Mesendoderm (in vitro differentiated cells): ENCODE measurements at regions not wholly inside any gene's neighbourhood (a gene's known extent, or its start where the extent isn't known, plus 50 kb on each side); places are given as distances from the start of the nearest gene placed in this dataset.

Experiments
- DNase-seq: peaks from one replicate; pipeline ENCODE4 v3.0.0; 2013
- H2AK5ac ChIP-seq: 2 replicates; pipeline ENCODE4 v1.6.1; 2013; ENCODE audit warnings: low read length, inconsistent platforms
- H2BK120ac ChIP-seq: 2 replicates; pipeline ENCODE4 v1.6.1; 2013; ENCODE audit warnings: low read depth, mild to moderate bottlenecking, low read length, moderate library complexity, mixed read lengths
- H2BK15ac ChIP-seq: replicated peaks from 2 replicates; pipeline ENCODE4 v1.6.1; 2013; ENCODE audit warnings: low read depth, mild to moderate bottlenecking, moderate library complexity
- H2BK5ac ChIP-seq: 2 replicates; pipeline ENCODE4 v1.6.1; 2013; ENCODE audit warnings: low read length, inconsistent platforms
- H3K18ac ChIP-seq: 2 replicates; pipeline ENCODE4 v1.6.1; 2013; ENCODE audit warnings: mild to moderate bottlenecking, low read length, mixed read lengths
- H3K23ac ChIP-seq: one replicate; pipeline ENCODE4 v1.6.1; 2013; ENCODE audit warnings: low read length
- H3K27ac ChIP-seq: 2 replicates; pipeline ENCODE4 v1.5.1; 2013; ENCODE audit warnings: low read depth, mild to moderate bottlenecking, inconsistent platforms, low read length, moderate library complexity
- H3K27me3 ChIP-seq: 2 replicates; pipeline ENCODE4 v1.6.1; 2013; ENCODE audit warnings: low read length, control low read depth, mild to moderate bottlenecking, inconsistent platforms; ENCODE audit not compliant: insufficient read depth, poor library complexity
- H3K36me3 ChIP-seq: 2 replicates; pipeline ENCODE4 v1.6.1; 2013; ENCODE audit warnings: low read length, inconsistent platforms; ENCODE audit not compliant: control insufficient read depth, insufficient read depth
- H3K4ac ChIP-seq: one replicate; pipeline ENCODE4 v1.6.1; 2013; ENCODE audit warnings: low read depth, mild to moderate bottlenecking, low read length, moderate library complexity
- H3K4me1 ChIP-seq: 2 replicates; pipeline ENCODE4 v1.6.1; 2013; ENCODE audit warnings: low read depth, low read length, inconsistent platforms; ENCODE audit not compliant: control insufficient read depth
- H3K4me2 ChIP-seq: 2 replicates; pipeline ENCODE4 v1.6.1; 2013; ENCODE audit warnings: low read length
- H3K4me3 ChIP-seq: 2 replicates; pipeline ENCODE4 v1.5.1; 2013; ENCODE audit warnings: mild to moderate bottlenecking, low read length
- H3K56ac ChIP-seq: one replicate; pipeline ENCODE4 v1.6.1; 2013; ENCODE audit warnings: low read length
- H3K79me1 ChIP-seq: 2 replicates; pipeline ENCODE4 v1.6.1; 2013; ENCODE audit warnings: low read length, inconsistent platforms
- H3K79me2 ChIP-seq: 2 replicates; pipeline ENCODE4 v1.6.1; 2013; ENCODE audit warnings: mild to moderate bottlenecking, low read length; ENCODE audit not compliant: control insufficient read depth, insufficient read depth
- H3K9ac ChIP-seq: 2 replicates; pipeline ENCODE4 v1.6.1; 2013; ENCODE audit warnings: low read length, inconsistent platforms
- H4K5ac ChIP-seq: one replicate; pipeline ENCODE4 v1.6.1; 2013; ENCODE audit warnings: low read length
- H4K8ac ChIP-seq: one replicate; pipeline ENCODE4 v1.6.1; 2013; ENCODE audit warnings: low read depth, mild to moderate bottlenecking, control low read depth, low read length, moderate library complexity
- WGBS: extraction: QIAGEN DNeasy Blood & Tissue Kit; methylation state at CpG from one replicate; pipeline ENCODE4 v1.1.7; 2013; ENCODE audit warnings: low lambda C conversion rate, missing lambda C conversion rate; ENCODE audit not compliant: insufficient coverage; ENCODE audit errors: extremely low coverage; 5-methylcytosine and 5-hydroxymethylcytosine counted together

DNA sequence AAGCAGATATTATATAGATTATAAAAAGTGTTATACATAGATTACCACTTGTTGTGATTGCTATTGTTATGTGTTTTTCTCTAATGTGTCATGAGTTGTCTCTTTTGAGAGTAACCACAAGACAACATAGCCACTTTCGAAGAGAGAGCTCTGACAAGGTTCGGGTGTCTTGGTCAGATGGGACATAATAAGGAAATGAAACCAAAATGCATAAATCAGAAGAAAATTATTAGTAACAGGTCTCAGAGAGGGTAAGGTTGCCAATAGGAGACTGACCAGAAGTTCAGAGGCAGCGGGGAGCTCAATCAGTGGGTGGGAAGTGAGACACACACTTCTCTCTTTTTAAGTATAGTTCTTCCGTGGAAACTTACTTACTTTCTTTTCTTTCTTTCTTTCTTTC, 639.2 kb upstream of the POT1 start:
- Histone ChIP-seq H3K4ac (no peak overlapping the region), H3K27ac (no peak overlapping the region), H4K8ac (no peak overlapping the region), H3K56ac (no peak overlapping the region), H3K9ac (no peak overlapping the region), H3K79me1 (no peaks in the 10 kb centered on the region), H3K79me2 (no peaks in the 10 kb centered on the region), H3K4me2 (no peak overlapping the region), H2BK120ac (no peak overlapping the region), H2AK5ac (no peak overlapping the region), H3K4me3 (no peak overlapping the region), H2BK15ac (no peak overlapping the region), H3K23ac (no peak overlapping the region), H3K27me3 (no peaks in the 10 kb centered on the region), H3K18ac (no peak overlapping the region), H2BK5ac (no peak overlapping the region), H3K4me1 (no peaks in the 10 kb centered on the region), H4K5ac (no peak overlapping the region), H3K36me3 (no peaks in the 10 kb centered on the region)
- no peak for DNase-seq
- no CpG with 5 or more reads among the region's 4 CpGs for WGBS

DNA sequence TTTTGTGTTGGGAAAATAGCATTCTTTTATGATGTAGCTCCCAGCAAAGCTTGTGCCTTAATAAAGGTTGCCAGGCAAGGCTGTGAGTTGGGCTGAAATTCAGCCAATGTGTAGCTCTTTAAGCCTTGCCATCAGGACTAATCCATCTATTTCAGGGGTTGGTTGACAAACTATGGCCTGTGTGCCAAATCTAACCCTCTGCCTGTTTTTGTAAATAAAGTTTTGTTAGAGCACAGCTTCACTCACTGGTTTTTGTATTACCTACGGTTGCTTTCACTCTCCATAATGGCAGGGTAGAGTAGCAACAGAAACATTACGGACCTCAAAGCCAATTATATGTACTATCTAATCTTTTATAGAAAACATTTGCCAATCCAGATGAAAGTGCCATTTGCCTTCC, 638.1 kb upstream of the POT1 start:
- H3K36me3 ChIP-seq: no peaks in the 10 kb centered on the region
- H4K8ac ChIP-seq: no peak overlapping the region
- H2BK120ac ChIP-seq: no peak overlapping the region
- H3K56ac ChIP-seq: no peak overlapping the region
- no peak overlapping the region for H2AK5ac ChIP-seq
- H3K27me3 ChIP-seq: no peaks in the 10 kb centered on the region
- no peak overlapping the region for H2BK15ac ChIP-seq
- no peak overlapping the region for H3K23ac ChIP-seq
- no peaks in the 10 kb centered on the region for H3K79me2 ChIP-seq
- no peak overlapping the region for H3K4ac ChIP-seq
- no peak for DNase-seq
- H4K5ac ChIP-seq: no peak overlapping the region
- no peak overlapping the region for H3K4me3 ChIP-seq
- H3K4me1 ChIP-seq: no peaks in the 10 kb centered on the region
- no peak overlapping the region for H2BK5ac ChIP-seq
- no peak overlapping the region for H3K18ac ChIP-seq
- no peak overlapping the region for H3K27ac ChIP-seq
- WGBS: no CpG with 5 or more reads among the region's 2 CpGs
- H3K9ac ChIP-seq: no peak overlapping the region
- no peak overlapping the region for H3K4me2 ChIP-seq
- no peaks in the 10 kb centered on the region for H3K79me1 ChIP-seq

DNA sequence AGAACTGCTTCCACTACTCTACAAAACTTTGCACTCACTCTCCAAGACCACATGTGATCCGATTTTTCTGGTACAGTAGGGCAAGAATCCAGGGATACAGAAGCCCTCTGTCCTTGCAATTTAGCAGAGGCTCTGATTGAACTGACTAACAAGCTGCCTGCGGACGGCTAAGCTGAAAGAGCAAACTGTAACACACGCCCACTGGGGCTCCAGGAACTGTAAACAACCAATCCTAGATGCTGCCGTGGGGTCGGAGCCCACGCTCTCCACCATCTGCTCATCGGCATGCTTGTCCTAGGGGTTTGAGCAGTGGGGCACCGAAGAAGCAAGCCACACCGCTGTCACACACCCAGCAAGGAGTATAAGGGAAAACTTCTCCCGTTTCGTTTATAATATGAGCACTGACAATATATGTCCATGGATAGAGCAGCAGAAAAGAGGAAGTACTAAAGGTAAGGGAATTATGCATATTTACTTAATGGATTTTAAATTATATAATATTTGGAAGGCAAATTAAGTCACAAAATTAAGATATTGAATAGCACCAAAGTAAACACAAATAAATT, 634.4 kb upstream of the POT1 start:
- Histone ChIP-seq H3K36me3 (no peaks in the 10 kb centered on the region), H3K4me2 (no peak overlapping the region), H3K27me3 (no peaks in the 10 kb centered on the region), H3K23ac (no peak overlapping the region), H3K79me2 (no peaks in the 10 kb centered on the region), H2BK15ac (no peak overlapping the region), H3K18ac (no peak overlapping the region), H3K27ac (no peak overlapping the region), H2BK120ac (no peak overlapping the region), H3K79me1 (no peaks in the 10 kb centered on the region), H2AK5ac (no peak overlapping the region), H3K4ac (no peak overlapping the region), H3K4me1 (no peaks in the 10 kb centered on the region), H3K9ac (no peak overlapping the region), H3K56ac (no peak overlapping the region), H2BK5ac (no peak overlapping the region), H3K4me3 (no peak overlapping the region), H4K5ac (no peak overlapping the region), H4K8ac (no peak overlapping the region)
- WGBS: no CpG with 5 or more reads among the region's 12 CpGs
- DNase-seq: peak; percentile 16

DNA sequence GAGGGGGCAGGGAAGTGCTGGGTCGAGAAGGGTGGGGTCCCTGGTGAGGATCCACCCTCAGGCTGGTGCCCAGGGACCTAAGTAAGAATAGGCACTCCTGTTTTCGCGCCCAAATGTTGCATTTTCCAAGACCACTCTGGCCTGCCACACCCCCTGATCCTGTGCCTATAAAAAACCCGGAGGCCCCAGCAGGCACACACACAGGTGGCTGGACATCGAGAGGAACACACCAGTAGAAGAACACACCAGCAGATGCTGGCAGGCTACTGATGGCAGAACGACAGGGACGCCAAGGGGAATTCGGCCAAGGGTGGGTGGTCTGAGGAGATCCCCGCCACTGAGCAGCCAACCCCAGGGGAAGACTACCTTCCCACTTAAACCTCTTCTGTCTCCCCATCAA, 633.9 kb upstream of the POT1 start:
- no peak overlapping the region for H3K4ac ChIP-seq
- WGBS: no CpG with 5 or more reads among the region's 9 CpGs
- no peaks in the 10 kb centered on the region for H3K79me2 ChIP-seq
- H3K23ac ChIP-seq: no peak overlapping the region
- H4K8ac ChIP-seq: no peak overlapping the region
- H2BK15ac ChIP-seq: no peak overlapping the region
- no peaks in the 10 kb centered on the region for H3K79me1 ChIP-seq
- no peak overlapping the region for H3K18ac ChIP-seq
- H2BK5ac ChIP-seq: no peak overlapping the region
- H3K27me3 ChIP-seq: no peaks in the 10 kb centered on the region
- no peak for DNase-seq
- H3K4me2 ChIP-seq: no peak overlapping the region
- H3K56ac ChIP-seq: no peak overlapping the region
- H3K9ac ChIP-seq: no peak overlapping the region
- H3K36me3 ChIP-seq: no peaks in the 10 kb centered on the region
- no peak overlapping the region for H2AK5ac ChIP-seq
- no peak overlapping the region for H3K27ac ChIP-seq
- H2BK120ac ChIP-seq: no peak overlapping the region
- H4K5ac ChIP-seq: no peak overlapping the region
- H3K4me1 ChIP-seq: no peaks in the 10 kb centered on the region
- no peak overlapping the region for H3K4me3 ChIP-seq

DNA sequence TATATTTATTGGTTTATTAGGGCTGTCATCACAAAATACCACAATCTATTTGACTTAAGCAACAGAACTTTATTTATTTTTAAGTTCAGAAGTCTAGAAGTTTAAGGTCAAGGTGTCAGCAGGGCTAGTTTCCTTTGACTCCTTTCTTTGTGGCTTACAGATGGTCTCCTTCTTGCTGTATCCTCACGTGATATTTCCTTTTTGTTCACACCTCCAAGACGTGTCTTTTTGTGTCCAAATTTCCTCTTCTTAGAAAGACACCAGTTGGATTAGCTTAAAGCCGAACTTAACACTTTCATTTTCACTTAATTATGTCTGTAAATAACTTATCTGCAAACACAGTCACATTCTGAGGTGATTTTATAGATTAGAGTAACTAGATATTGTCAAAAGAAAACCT, 631.4 kb upstream of the POT1 start:
- Histone ChIP-seq H3K4me2 (no peak overlapping the region), H3K18ac (no peak overlapping the region), H4K5ac (no peak overlapping the region), H3K27me3 (no peaks in the 10 kb centered on the region), H3K79me2 (no peaks in the 10 kb centered on the region), H2BK120ac (no peak overlapping the region), H2BK15ac (no peak overlapping the region), H2BK5ac (no peak overlapping the region), H3K9ac (no peak overlapping the region), H3K4me3 (no peak overlapping the region), H3K79me1 (no peaks in the 10 kb centered on the region), H3K4ac (no peak overlapping the region), H2AK5ac (no peak overlapping the region), H3K23ac (no peak overlapping the region), H4K8ac (no peak overlapping the region), H3K56ac (no peak overlapping the region), H3K4me1 (no peaks in the 10 kb centered on the region), H3K36me3 (no peaks in the 10 kb centered on the region), H3K27ac (no peak overlapping the region)
- DNase-seq: no peak
- no CpG with 5 or more reads among the region's 3 CpGs for WGBS

- Histone ChIP-seq H3K4me2 (no peak overlapping the region), H4K8ac (no peak overlapping the region), H2BK5ac (no peak overlapping the region), H3K4me3 (no peak overlapping the region), H2BK15ac (no peak overlapping the region), H3K4ac (no peak overlapping the region), H3K27ac (no peak overlapping the region), H3K18ac (no peak overlapping the region), H2AK5ac (no peak overlapping the region), H3K9ac (no peak overlapping the region), H3K56ac (no peak overlapping the region), H3K79me2 (no peaks in the 10 kb centered on the region), H2BK120ac (no peak overlapping the region), H3K79me1 (no peaks in the 10 kb centered on the region), H4K5ac (no peak overlapping the region), H3K27me3 (no peaks in the 10 kb centered on the region), H3K4me1 (no peaks in the 10 kb centered on the region), H3K36me3 (no peaks in the 10 kb centered on the region), H3K23ac (no peak overlapping the region)
- DNase-seq: no peak
- no CpG with 5 or more reads among the region's 2 CpGs for WGBS
Observed at GRCh38 chr7:125559921-125560320, 630.3 kb upstream of the POT1 start.
